DND-41 (cell line): ENCODE measurements at regions not wholly inside any gene's neighbourhood (a gene's known extent, or its start where the extent isn't known, plus 50 kb on each side); places are given as distances from the start of the nearest gene placed in this dataset.

ENCODE experiments used
- ATAC-seq: fragments of 200-7000 bp; cut with Tn5 transposase; 3 replicates; pipeline ENCODE4 v1.9.1; 2021; ENCODE audit warnings: low read depth; ENCODE audit not compliant: insufficient read depth
- DNase-seq: peaks from one replicate; pipeline ENCODE4 v3.0.0-alpha.2; 2020
- H2AFZ ChIP-seq: 2 replicates; pipeline ENCODE4 v1.6.0; 2012; ENCODE audit warnings: low read depth, low read length
- H3K27ac ChIP-seq: 2 replicates; pipeline ENCODE4 v1.5.1; 2012; ENCODE audit warnings: low read length, inconsistent platforms
- H3K27me3 ChIP-seq: fragments of 200-600 bp; sonication (generic); 2 replicates; pipeline ENCODE4 v1.6.0; 2012; ENCODE audit warnings: low read length, mild to moderate bottlenecking, inconsistent platforms; ENCODE audit not compliant: insufficient read depth, poor library complexity
- H3K36me3 ChIP-seq: 2 replicates; pipeline ENCODE4 v1.5.1; 2012; ENCODE audit warnings: low read length, inconsistent platforms; ENCODE audit not compliant: insufficient read depth
- H3K4me1 ChIP-seq: 2 replicates; pipeline ENCODE4 v1.5.1; 2012; ENCODE audit warnings: mild to moderate bottlenecking, low read length; ENCODE audit not compliant: insufficient read depth
- H3K4me2 ChIP-seq: 2 replicates; pipeline ENCODE4 v1.6.0; 2012; ENCODE audit warnings: mild to moderate bottlenecking, moderate library complexity, low read length, inconsistent platforms; ENCODE audit not compliant: insufficient read depth
- H3K4me3 ChIP-seq, 2 experiments: fragments of 200-600 bp in 1 of 2; shearing (Covaris generic) in 1 of 2; 2 replicates each; pipeline ENCODE4 v1.5.1; 2012 to 2016; ENCODE audit warnings: inconsistent platforms in 2 of 2, low read length in 2 of 2, mild to moderate bottlenecking in 2 of 2, low read depth in 1 of 2, moderate library complexity in 1 of 2
- H3K79me2 ChIP-seq: 2 replicates; pipeline ENCODE4 v1.6.0; 2012; ENCODE audit warnings: low read length, inconsistent platforms; ENCODE audit not compliant: insufficient read depth
- H3K9ac ChIP-seq: 2 replicates; pipeline ENCODE4 v1.6.0; 2012; ENCODE audit warnings: low read depth, mild to moderate bottlenecking, inconsistent platforms, low read length, moderate library complexity
- H3K9me3 ChIP-seq: 2 replicates; pipeline ENCODE4 v1.5.1; 2012; ENCODE audit warnings: low read length, moderate library complexity, mild to moderate bottlenecking, inconsistent platforms; ENCODE audit not compliant: insufficient read depth, severe bottlenecking
- H4K20me1 ChIP-seq: 2 replicates; pipeline ENCODE4 v1.6.0; 2012; ENCODE audit warnings: low read length; ENCODE audit not compliant: insufficient read depth
- CTCF ChIP-seq: IDR thresholded peaks from 2 replicates; pipeline ENCODE4 v1.5.1; 2012; ENCODE audit warnings: borderline replicate concordance, low read length, moderate library complexity, mild to moderate bottlenecking; ENCODE audit not compliant: poor library complexity, severe bottlenecking; ENCODE audit errors: extremely low read depth
- EZH2 ChIP-seq: IDR thresholded peaks from 3 replicates; pipeline ENCODE4 v1.6.1; 2012; ENCODE audit warnings: borderline replicate concordance, low read depth, mild to moderate bottlenecking, moderate library complexity, low read length, inconsistent platforms; ENCODE audit not compliant: severe bottlenecking

DNA sequence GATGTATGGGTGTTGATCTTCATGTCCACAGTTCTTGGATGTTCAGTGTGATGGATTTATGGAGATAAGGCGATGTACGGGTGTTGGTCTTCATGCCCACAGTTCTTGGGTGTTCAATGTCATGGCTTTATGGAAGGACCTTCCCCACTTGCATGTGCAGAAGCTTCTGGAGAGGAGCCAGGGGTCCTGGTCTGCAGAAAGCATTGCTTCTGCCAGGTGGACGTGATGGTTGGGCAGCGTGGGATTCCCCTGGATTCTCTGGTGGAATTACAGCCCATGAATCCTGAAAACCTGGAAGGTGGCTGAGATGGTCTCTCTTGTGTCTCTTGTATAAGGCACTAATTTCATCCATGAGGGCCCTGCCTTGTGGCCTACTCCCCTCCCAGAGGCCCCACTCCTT, 183.7 kb upstream of the TCERG1L start:
- no peak for DNase-seq
- no peaks in the 10 kb centered on the region for H3K79me2 ChIP-seq
- H3K9me3 ChIP-seq: peaks cover 7% of the 10 kb centered on the region
- no peaks in the 10 kb centered on the region for H3K27me3 ChIP-seq
- no peak overlapping the region for H3K4me3 ChIP-seq
- ATAC-seq: no peak
- no peaks in the 10 kb centered on the region for H4K20me1 ChIP-seq
- no peak overlapping the region for H3K4me2 ChIP-seq
- H3K9ac ChIP-seq: no peak overlapping the region
- no peak for TF ChIP-seq EZH2
- TF ChIP-seq CTCF: no peak
- no peaks in the 10 kb centered on the region for H3K36me3 ChIP-seq
- no peak overlapping the region for H3K27ac ChIP-seq
- H2AFZ ChIP-seq: no peak overlapping the region
- no peaks in the 10 kb centered on the region for H3K4me1 ChIP-seq

DNA sequence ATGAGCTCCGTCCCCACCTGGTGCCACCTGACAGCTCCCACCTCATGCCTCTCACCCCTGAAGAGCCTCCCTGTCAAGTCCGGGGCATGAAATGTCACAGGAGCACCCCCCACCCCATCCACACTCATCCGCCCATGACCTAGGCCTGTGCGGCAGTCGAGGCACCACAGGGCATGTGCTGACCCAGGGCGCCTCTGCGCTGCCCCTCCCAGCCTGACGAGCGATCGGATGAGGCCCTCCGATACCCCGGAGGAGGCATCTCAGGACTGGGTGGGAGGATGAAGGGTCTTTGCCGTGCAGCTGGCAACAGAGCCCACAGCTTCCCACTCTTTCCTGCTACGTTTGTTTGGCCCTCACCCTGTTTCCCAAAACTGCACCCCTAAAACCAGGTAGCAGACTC, 184.4 kb upstream of the TCERG1L start:
- TF ChIP-seq EZH2: no peak
- no peak for TF ChIP-seq CTCF
- Histone ChIP-seq H3K4me2 (no peak overlapping the region), H3K36me3 (no peaks in the 10 kb centered on the region), H3K9me3 (peaks cover 9% of the 10 kb centered on the region), H3K4me3 (no peak overlapping the region), H4K20me1 (no peaks in the 10 kb centered on the region), H3K4me1 (no peaks in the 10 kb centered on the region), H3K79me2 (no peaks in the 10 kb centered on the region), H2AFZ (no peak overlapping the region), H3K27ac (no peak overlapping the region), H3K27me3 (no peaks in the 10 kb centered on the region), H3K9ac (no peak overlapping the region)
- DNase-seq (no peak), ATAC-seq (no peak)

DNA sequence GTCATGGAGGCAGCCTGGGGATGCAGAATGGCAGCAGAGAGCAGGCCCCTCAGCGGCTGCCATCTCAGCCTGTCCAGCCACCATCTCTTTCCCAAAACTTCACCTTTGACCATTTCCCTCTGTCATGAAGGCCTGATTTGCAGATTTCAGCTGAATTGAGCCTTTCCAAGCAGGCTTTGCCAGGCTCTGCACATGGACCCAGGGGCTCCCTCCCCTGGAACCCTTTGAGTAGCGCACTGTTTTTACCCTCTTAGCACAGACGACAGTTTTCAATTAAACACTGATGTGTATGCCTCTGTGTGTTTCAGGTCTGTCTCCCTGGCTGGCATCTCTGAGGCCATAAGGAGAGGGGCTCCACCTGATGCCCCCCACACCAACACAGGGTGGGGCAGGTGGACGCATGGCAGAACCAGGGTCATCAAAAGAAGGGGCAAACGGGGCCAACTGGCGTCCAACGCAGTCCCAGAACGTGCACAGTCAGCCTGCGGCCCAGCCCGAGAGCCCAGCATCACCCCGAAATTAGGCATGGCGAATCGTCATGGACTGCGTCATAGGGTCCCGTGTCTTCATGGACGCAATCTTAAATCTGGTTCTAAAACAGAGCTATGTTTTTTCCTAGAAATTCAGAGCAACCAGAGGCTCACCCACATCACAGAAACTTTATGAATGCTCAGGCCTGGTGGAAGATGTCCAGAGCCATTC, 185.0 kb upstream of the TCERG1L start:
- H4K20me1 ChIP-seq: no peaks in the 10 kb centered on the region
- ATAC-seq (no peak), DNase-seq (no peak)
- no peak overlapping the region for H3K27ac ChIP-seq
- no peaks in the 10 kb centered on the region for H3K27me3 ChIP-seq
- H3K4me1 ChIP-seq: no peaks in the 10 kb centered on the region
- H3K36me3 ChIP-seq: no peaks in the 10 kb centered on the region
- TF ChIP-seq EZH2 (no peak), CTCF (no peak)
- no peaks in the 10 kb centered on the region for H3K79me2 ChIP-seq
- no peak overlapping the region for H3K4me2 ChIP-seq
- no peak overlapping the region for H3K4me3 ChIP-seq
- H3K9ac ChIP-seq: no peak overlapping the region
- H3K9me3 ChIP-seq: peaks cover 9% of the 10 kb centered on the region
- no peak overlapping the region for H2AFZ ChIP-seq
